ENCODE measurements at regions not wholly inside any gene's neighbourhood (a gene's known extent, or its start where the extent isn't known, plus 50 kb on each side); places are given as distances from the start of the nearest gene placed in this dataset.

DNA sequence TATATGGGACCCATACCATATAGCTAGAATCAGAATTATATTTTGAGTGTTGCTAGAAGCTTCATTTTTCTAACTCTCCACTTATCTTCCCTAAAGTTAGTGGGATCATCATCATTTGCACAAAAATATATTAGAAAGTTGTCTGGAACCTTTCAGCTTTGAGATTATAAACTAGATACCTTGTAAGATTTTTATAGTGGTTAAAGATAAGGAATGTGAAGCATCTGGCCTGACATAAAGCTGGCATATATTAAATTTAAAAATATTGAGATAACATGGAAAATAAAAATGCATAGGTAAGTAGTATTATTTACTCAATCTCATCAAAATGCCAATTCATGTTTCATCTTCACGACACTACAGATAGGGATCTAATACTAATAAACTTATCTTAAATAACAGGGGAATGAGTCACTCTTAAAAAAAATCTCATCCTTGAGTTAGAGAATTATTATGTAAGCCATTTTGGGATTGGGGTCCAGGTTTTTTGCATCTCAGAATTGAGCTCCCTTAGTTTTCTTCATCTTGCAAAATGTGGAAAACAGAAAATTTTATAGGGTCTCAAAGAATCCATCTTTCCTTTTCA is 318.5 kb downstream of the KCNC2 start:
- DNase-seq (ENCODE audit: low read depth): no peak
- TF ChIP-seq, protein P1, sequence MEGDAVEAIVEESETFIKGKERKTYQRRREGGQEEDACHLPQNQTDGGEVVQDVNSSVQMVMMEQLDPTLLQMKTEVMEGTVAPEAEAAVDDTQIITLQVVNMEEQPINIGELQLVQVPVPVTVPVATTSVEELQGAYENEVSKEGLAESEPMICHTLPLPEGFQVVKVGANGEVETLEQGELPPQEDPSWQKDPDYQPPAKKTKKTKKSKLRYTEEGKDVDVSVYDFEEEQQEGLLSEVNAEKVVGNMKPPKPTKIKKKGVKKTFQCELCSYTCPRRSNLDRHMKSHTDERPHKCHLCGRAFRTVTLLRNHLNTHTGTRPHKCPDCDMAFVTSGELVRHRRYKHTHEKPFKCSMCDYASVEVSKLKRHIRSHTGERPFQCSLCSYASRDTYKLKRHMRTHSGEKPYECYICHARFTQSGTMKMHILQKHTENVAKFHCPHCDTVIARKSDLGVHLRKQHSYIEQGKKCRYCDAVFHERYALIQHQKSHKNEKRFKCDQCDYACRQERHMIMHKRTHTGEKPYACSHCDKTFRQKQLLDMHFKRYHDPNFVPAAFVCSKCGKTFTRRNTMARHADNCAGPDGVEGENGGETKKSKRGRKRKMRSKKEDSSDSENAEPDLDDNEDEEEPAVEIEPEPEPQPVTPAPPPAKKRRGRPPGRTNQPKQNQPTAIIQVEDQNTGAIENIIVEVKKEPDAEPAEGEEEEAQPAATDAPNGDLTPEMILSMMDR (IDR thresholded peaks at IDR 0.05; ENCODE audit: insufficient read depth, low read depth, low read length): no peak
- H3K4me3 ChIP-seq (ENCODE audit: low read depth, low read length): no peak overlapping the region

GRCh38 chr12:74892057-74892633 is 317.5 kb downstream of the KCNC2 start:
- TF ChIP-seq, protein P1 (IDR thresholded peaks at IDR 0.05; ENCODE audit: insufficient read depth, low read depth, low read length): no peak

DNA sequence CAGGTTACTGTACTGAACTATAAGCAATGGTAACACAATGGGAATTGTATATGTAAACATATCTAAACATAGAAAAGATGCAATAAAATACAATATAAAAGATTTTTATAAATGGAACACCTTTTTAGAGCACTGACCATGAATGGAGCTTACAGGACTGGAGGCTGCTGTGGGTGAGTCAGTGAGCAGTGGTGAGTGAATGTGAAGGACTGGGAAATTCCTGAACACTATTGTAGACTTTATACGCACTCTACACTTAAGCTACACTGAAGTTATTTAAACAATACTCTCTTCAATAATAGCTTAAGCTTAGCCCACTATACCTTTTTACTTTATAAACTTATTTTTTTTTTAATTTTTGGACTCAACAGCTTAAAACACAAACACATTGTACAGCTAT is 313.5 kb downstream of the KCNC2 start:
- DNase-seq (ENCODE audit: low read depth): no peak
- no peak overlapping the region for H3K4me3 ChIP-seq (ENCODE audit: low read depth, low read length)
- TF ChIP-seq, protein P1 (IDR thresholded peaks at IDR 0.05; ENCODE audit: insufficient read depth, low read depth, low read length): no peak

More at GRCh38 chr12:74892057-74892633, 317.5 kb downstream of the KCNC2 start:
- no peak for DNase-seq (ENCODE audit: low read depth)
- H3K4me3 ChIP-seq (ENCODE audit: low read depth, low read length): no peak overlapping the region

GRCh38 chr12:74897425-74898211 is 312.0 kb downstream of the KCNC2 start:
- no peak overlapping the region for H3K4me3 ChIP-seq (ENCODE audit: low read depth, low read length)
- TF ChIP-seq, protein P1 (IDR thresholded peaks at IDR 0.05; ENCODE audit: insufficient read depth, low read depth, low read length): no peak
- DNase-seq (ENCODE audit: low read depth): no peak

GRCh38 chr12:74899031-74899829 is 310.4 kb downstream of the KCNC2 start:
- no peak overlapping the region for H3K4me3 ChIP-seq (ENCODE audit: low read depth, low read length)
- peak; percentile 19 for DNase-seq (ENCODE audit: low read depth)
- TF ChIP-seq, protein P1 (IDR thresholded peaks at IDR 0.05; ENCODE audit: insufficient read depth, low read depth, low read length): no peak

DNA sequence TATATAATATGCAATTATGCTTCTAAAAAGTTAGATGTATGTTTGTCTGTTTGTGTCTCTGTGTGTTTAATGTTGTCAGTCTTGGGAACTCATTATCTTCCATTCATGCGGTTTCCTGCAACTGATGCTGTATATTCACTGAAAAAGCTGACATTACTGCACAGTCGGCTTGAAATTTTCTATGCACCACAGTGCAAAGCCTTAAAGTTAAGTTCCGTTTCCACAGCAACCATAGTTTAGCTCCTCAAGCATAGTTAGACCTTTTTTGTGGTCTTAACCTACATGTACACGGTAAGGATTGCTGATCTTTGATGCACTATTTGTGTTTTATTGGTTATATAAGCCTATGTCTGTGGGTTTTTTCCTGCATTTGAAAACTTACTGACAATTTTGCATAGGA is 309.4 kb downstream of the KCNC2 start:
- H3K4me3 ChIP-seq (ENCODE audit: low read depth, low read length): no peak overlapping the region
- TF ChIP-seq, protein P1 (IDR thresholded peaks at IDR 0.05; ENCODE audit: insufficient read depth, low read depth, low read length): no peak
- DNase-seq (ENCODE audit: low read depth): no peak

Data from fibroblast of villous mesenchyme (primary cell).